LNCAP (cell line): ENCODE measurements at regions not wholly inside any gene's neighbourhood (a gene's known extent, or its start where the extent isn't known, plus 50 kb on each side); places are given as distances from the start of the nearest gene placed in this dataset.
A peak's percentile ranks its signal among the peaks of the same experiment; 100 is the strongest.

Source experiments
- TF ChIP-seq, protein P1 (sequence below): fragments of 450-650 bp; IDR thresholded peaks from 2 replicates; pipeline ENCODE4 v1.5.1; 2017; ENCODE audit warnings: mild to moderate bottlenecking

DNA sequence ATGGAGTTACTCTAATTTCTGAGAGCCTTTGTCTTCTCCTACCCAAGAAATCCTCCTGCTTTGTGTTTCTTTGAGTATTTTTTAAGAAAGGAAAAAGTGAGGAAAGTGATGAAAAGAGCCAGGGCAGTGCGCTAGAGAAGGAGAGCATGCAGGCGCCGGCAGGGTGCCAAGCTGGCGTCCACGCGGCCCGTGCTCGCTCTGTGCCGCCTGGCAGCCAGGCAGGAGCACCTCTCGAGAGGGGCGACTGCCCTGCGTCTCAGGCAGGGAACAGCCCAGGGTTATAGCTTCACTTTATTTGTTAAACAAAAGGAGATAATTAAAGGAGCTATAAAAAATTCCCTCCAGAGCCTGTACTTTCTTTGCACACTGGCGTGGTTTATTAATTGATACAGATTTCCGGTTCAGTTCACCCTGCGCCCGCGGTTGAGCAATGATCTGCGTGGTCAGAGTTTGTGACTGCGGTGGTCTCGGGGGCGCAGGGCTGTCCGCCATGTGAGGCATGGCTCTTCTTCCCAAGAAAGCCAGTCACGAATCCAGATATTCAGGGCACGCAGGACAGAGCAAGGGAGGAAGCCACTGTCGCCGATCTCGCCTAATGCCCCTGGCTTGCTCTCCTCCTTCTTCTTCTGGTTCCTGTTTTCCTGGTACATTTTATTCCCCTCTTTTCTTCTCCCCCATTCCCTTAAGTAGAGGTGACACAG is 110.8 kb upstream of the PAQR3 start:
- TF ChIP-seq, protein P1, sequence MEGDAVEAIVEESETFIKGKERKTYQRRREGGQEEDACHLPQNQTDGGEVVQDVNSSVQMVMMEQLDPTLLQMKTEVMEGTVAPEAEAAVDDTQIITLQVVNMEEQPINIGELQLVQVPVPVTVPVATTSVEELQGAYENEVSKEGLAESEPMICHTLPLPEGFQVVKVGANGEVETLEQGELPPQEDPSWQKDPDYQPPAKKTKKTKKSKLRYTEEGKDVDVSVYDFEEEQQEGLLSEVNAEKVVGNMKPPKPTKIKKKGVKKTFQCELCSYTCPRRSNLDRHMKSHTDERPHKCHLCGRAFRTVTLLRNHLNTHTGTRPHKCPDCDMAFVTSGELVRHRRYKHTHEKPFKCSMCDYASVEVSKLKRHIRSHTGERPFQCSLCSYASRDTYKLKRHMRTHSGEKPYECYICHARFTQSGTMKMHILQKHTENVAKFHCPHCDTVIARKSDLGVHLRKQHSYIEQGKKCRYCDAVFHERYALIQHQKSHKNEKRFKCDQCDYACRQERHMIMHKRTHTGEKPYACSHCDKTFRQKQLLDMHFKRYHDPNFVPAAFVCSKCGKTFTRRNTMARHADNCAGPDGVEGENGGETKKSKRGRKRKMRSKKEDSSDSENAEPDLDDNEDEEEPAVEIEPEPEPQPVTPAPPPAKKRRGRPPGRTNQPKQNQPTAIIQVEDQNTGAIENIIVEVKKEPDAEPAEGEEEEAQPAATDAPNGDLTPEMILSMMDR, result no peak

DNA sequence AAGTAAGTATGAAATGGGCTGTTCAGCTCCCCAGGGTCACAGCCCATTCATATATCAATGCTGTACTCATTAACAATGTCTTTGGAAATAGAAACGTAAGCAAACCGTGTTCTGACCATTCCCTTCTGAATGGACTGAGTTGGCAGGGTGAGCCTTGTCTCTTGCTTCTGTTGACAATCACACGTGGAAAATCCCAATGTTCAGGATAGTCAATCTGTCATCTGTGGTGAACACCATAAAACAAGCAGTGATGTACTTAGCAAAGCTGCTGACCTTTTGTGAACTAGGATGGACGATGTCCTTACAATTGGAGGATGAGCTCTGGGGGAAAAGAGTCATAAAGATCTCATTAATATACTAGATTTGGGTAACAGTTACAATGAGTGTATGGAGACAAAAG is 109.6 kb upstream of the PAQR3 start:
- TF ChIP-seq, protein P1, result no peak

DNA sequence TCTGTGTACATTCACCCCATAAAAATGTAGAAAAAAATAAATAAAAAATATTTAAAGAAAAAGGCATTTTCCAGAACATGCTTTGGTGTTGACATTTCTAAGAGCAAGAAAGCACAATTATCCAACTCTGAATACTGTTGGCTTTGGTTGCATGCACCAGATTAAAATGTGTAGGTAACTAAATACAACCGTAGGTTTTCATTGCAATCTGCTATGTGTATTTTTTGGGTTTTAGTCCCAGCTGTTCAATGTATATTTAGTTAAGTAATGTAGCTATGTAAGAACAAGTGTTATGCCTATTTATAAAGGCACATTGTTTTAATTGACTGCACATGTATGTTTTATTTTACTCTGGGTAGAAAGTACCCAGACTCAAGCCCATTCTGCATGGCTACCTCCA is 108.1 kb upstream of the PAQR3 start:
- TF ChIP-seq, protein P1, result no peak

DNA sequence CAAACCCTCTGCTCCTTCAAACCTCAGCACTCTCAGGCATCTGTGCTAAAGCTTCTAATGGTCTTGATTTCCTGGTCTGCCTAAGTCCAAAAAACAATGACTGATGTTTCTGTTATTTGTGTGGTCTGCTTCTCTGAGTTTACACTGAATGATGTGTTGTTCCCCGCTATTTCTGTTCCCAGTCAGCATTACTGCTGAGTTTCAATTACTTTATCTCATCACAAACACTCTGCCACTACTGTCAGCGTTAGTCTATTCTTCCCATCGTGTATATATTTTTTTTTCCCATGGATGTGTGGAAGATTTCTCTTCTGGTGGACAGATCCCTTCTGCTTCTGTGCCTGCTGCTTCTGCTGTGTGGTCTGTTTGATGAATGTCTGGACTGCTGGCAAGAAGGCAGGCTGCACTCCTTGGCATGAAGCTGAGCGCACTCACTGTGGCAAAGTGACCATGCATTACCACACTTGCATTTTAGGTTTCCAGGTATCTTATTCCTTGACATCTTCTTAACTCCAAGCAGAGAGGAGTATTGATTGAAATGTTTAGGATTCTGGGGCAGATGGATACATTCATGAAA is 106.9 kb upstream of the PAQR3 start:
- TF ChIP-seq, protein P1, result no peak

DNA sequence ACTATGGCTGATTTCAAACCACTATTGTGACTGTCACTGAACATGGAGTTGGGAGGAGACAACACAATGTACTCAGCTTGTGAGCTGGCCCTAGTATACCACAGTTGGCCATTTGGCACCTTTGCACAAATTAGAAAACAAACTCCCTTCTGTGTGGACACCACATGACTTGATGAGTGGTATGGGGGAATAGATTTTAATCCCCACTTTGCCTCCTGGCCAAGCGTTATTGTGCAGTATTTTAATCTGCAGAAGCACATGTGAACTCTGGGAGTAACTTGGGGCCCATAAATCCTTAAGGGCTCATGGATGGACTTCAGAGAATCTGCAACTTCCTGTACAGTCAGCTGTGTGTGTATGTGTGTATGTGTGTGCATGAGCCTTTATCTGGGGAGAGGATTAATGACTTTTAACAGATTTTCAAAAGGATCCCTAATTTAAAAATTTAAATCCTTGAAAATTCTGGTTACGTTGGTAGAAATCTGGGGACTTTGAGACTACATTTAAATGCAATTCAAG is 105.0 kb upstream of the PAQR3 start:
- TF ChIP-seq, protein P1, result no peak

DNA sequence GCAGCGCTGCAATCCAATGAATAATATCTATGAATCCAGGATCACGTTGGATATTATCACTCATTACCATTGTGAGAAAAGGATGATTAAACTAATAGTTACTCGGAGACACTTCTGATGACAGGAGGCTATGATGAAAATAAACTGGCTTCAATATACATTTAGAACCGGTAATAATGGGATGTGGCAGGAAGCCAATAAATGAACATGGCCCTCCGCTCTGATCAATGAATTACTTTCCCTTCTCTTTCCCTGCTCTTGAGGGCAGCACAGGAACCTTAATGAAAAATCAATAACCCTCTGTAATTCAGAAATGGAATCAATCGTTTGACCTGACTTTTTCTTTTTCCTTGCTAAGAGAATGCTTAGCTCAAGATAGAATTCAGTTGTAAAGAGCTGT is 103.9 kb upstream of the PAQR3 start:
- TF ChIP-seq, protein P1, result no peak

DNA sequence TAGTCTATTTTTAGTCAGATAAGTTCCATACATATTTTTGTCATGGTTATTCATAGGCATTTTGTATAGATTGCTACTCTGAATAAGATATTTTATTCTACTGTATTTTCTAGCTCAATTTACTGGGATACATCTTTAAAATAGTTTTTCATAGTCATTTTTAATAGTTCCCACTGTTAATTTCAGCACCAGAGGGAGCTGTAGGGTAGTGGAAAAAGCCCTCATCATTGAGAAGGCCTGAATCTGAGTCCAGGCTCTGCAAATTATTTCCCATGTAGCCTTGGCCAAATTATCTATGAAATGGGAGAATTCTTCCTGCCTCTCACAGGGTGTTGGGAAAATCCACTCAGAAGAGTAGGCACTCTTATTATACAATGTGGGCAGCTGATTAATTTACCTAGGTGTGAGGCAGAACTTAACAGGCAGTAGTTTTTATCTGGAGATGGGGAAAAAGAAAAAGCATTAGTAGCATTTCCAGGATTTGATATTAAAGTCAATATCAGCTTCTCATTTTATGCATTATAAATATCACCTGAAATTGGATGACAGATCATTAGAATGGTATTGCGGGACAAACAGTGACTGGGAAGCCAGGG is 102.9 kb upstream of the PAQR3 start:
- TF ChIP-seq, protein P1, result peak; percentile 65
